ENCODE measurements at regions not wholly inside any gene's neighbourhood (a gene's known extent, or its start where the extent isn't known, plus 50 kb on each side); places are given as distances from the start of the nearest gene placed in this dataset.
A peak's percentile ranks its signal among the peaks of the same experiment; 100 is the strongest.

- peak overlapping the region; percentile 54 for H3K27ac ChIP-seq (ENCODE audit: low read length)
- no peak overlapping the region for H3K4me3 ChIP-seq (ENCODE audit: low read length)
- no CpG with 5 or more reads among the region's 4 CpGs for WGBS (ENCODE audit: insufficient coverage, low lambda C conversion rate)
- H3K4me1 ChIP-seq (ENCODE audit: control insufficient read depth, insufficient read depth, low read length) = peaks cover 40% of the 10 kb centered on the region
- no peaks in the 10 kb centered on the region for H3K9me3 ChIP-seq (ENCODE audit: control insufficient read depth, low read depth, low read length)
- H3K36me3 ChIP-seq (ENCODE audit: control insufficient read depth, insufficient read depth, low read length) = no peaks in the 10 kb centered on the region
- DNase-seq = peak; percentile 86 to 94
- H3K27me3 ChIP-seq (ENCODE audit: control insufficient read depth, insufficient read depth, low read length) = no peaks in the 10 kb centered on the region
These were observed 200.0 kb downstream of the RHOU start for GRCh38 chr1:228935198-228935663.

- H3K4me3 ChIP-seq (ENCODE audit: low read length) = no peak overlapping the region
- peak overlapping the region; percentile 54 for H3K27ac ChIP-seq (ENCODE audit: low read length)
- H3K4me1 ChIP-seq (ENCODE audit: control insufficient read depth, insufficient read depth, low read length) = peaks cover 36% of the 10 kb centered on the region
- 83% methylated on average over 1 of the region's 15 CpGs for WGBS (ENCODE audit: insufficient coverage, low lambda C conversion rate)
- no peaks in the 10 kb centered on the region for H3K9me3 ChIP-seq (ENCODE audit: control insufficient read depth, low read depth, low read length)
- DNase-seq = peak; percentile 61 to 85
- H3K36me3 ChIP-seq (ENCODE audit: control insufficient read depth, insufficient read depth, low read length) = no peaks in the 10 kb centered on the region
- H3K27me3 ChIP-seq (ENCODE audit: control insufficient read depth, insufficient read depth, low read length) = no peaks in the 10 kb centered on the region
These were observed 200.8 kb downstream of the RHOU start for GRCh38 chr1:228935855-228936727.

GRCh38 chr1:228936881-228937280, 201.6 kb downstream of the RHOU start:
- Histone ChIP-seq H3K27me3 (ENCODE audit: control insufficient read depth, insufficient read depth, low read length) (no peaks in the 10 kb centered on the region), H3K36me3 (ENCODE audit: control insufficient read depth, insufficient read depth, low read length) (no peaks in the 10 kb centered on the region), H3K27ac (ENCODE audit: low read length) (no peak overlapping the region), H3K4me1 (ENCODE audit: control insufficient read depth, insufficient read depth, low read length) (peaks cover 36% of the 10 kb centered on the region), H3K9me3 (ENCODE audit: control insufficient read depth, low read depth, low read length) (no peaks in the 10 kb centered on the region), H3K4me3 (ENCODE audit: low read length) (no peak overlapping the region)
- 100% methylated on average over 1 of the region's 6 CpGs for WGBS (ENCODE audit: insufficient coverage, low lambda C conversion rate)
- DNase-seq = no peak

- Histone ChIP-seq H3K27me3 (ENCODE audit: control insufficient read depth, insufficient read depth, low read length) (no peaks in the 10 kb centered on the region), H3K9me3 (ENCODE audit: control insufficient read depth, low read depth, low read length) (no peaks in the 10 kb centered on the region), H3K4me1 (ENCODE audit: control insufficient read depth, insufficient read depth, low read length) (peaks cover 36% of the 10 kb centered on the region), H3K36me3 (ENCODE audit: control insufficient read depth, insufficient read depth, low read length) (no peaks in the 10 kb centered on the region), H3K4me3 (ENCODE audit: low read length) (no peak overlapping the region), H3K27ac (ENCODE audit: low read length) (no peak overlapping the region)
- WGBS (ENCODE audit: insufficient coverage, low lambda C conversion rate) = no CpG with 5 or more reads among the region's 12 CpGs
- no peak for DNase-seq
These were observed 202.1 kb downstream of the RHOU start for GRCh38 chr1:228937351-228937750.

- DNase-seq = no peak
- WGBS (ENCODE audit: insufficient coverage, low lambda C conversion rate) = no CpG with 5 or more reads among the region's 14 CpGs
- no peak overlapping the region for H3K4me3 ChIP-seq (ENCODE audit: low read length)
- H3K36me3 ChIP-seq (ENCODE audit: control insufficient read depth, insufficient read depth, low read length) = no peaks in the 10 kb centered on the region
- no peak overlapping the region for H3K27ac ChIP-seq (ENCODE audit: low read length)
- no peaks in the 10 kb centered on the region for H3K27me3 ChIP-seq (ENCODE audit: control insufficient read depth, insufficient read depth, low read length)
- peaks cover 35% of the 10 kb centered on the region for H3K4me1 ChIP-seq (ENCODE audit: control insufficient read depth, insufficient read depth, low read length)
- H3K9me3 ChIP-seq (ENCODE audit: control insufficient read depth, low read depth, low read length) = no peaks in the 10 kb centered on the region
These were observed 202.7 kb downstream of the RHOU start for GRCh38 chr1:228937851-228938536.

GRCh38 chr1:228938537-228938901, 203.2 kb downstream of the RHOU start:
- Histone ChIP-seq H3K36me3 (ENCODE audit: control insufficient read depth, insufficient read depth, low read length) (no peaks in the 10 kb centered on the region), H3K27ac (ENCODE audit: low read length) (no peak overlapping the region), H3K9me3 (ENCODE audit: control insufficient read depth, low read depth, low read length) (no peaks in the 10 kb centered on the region), H3K4me3 (ENCODE audit: low read length) (no peak overlapping the region), H3K27me3 (ENCODE audit: control insufficient read depth, insufficient read depth, low read length) (no peaks in the 10 kb centered on the region), H3K4me1 (ENCODE audit: control insufficient read depth, insufficient read depth, low read length) (peaks cover 30% of the 10 kb centered on the region)
- no CpG with 5 or more reads among the region's 8 CpGs for WGBS (ENCODE audit: insufficient coverage, low lambda C conversion rate)
- DNase-seq = peak in 1 of 2 donors; percentile 29

GRCh38 chr1:228939001-228939691, 203.9 kb downstream of the RHOU start:
- H3K4me1 ChIP-seq (ENCODE audit: control insufficient read depth, insufficient read depth, low read length) = peaks cover 24% of the 10 kb centered on the region
- no peak overlapping the region for H3K27ac ChIP-seq (ENCODE audit: low read length)
- DNase-seq = no peak
- no peak overlapping the region for H3K4me3 ChIP-seq (ENCODE audit: low read length)
- no peaks in the 10 kb centered on the region for H3K36me3 ChIP-seq (ENCODE audit: control insufficient read depth, insufficient read depth, low read length)
- H3K27me3 ChIP-seq (ENCODE audit: control insufficient read depth, insufficient read depth, low read length) = no peaks in the 10 kb centered on the region
- no peaks in the 10 kb centered on the region for H3K9me3 ChIP-seq (ENCODE audit: control insufficient read depth, low read depth, low read length)
- no CpG with 5 or more reads among the region's 6 CpGs for WGBS (ENCODE audit: insufficient coverage, low lambda C conversion rate)

GRCh38 chr1:228939881-228940392, 204.7 kb downstream of the RHOU start:
- Histone ChIP-seq H3K27ac (ENCODE audit: low read length) (no peak overlapping the region), H3K27me3 (ENCODE audit: control insufficient read depth, insufficient read depth, low read length) (no peaks in the 10 kb centered on the region), H3K4me1 (ENCODE audit: control insufficient read depth, insufficient read depth, low read length) (peaks cover 16% of the 10 kb centered on the region), H3K9me3 (ENCODE audit: control insufficient read depth, low read depth, low read length) (no peaks in the 10 kb centered on the region), H3K36me3 (ENCODE audit: control insufficient read depth, insufficient read depth, low read length) (no peaks in the 10 kb centered on the region), H3K4me3 (ENCODE audit: low read length) (no peak overlapping the region)
- DNase-seq = no peak
- whole genome bisulfite sequencing (ENCODE audit: insufficient coverage, low lambda C conversion rate) = no CpG with 5 or more reads among the region's 7 CpGs

GRCh38 chr1:228940526-228940925, 205.2 kb downstream of the RHOU start:
- Histone ChIP-seq H3K9me3 (ENCODE audit: control insufficient read depth, low read depth, low read length) (no peaks in the 10 kb centered on the region), H3K27ac (ENCODE audit: low read length) (no peak overlapping the region), H3K4me1 (ENCODE audit: control insufficient read depth, insufficient read depth, low read length) (peaks cover 10% of the 10 kb centered on the region), H3K27me3 (ENCODE audit: control insufficient read depth, insufficient read depth, low read length) (no peaks in the 10 kb centered on the region), H3K36me3 (ENCODE audit: control insufficient read depth, insufficient read depth, low read length) (no peaks in the 10 kb centered on the region), H3K4me3 (ENCODE audit: low read length) (no peak overlapping the region)
- DNase-seq = no peak
- no CpG with 5 or more reads among the region's 7 CpGs for WGBS (ENCODE audit: insufficient coverage, low lambda C conversion rate)

- Histone ChIP-seq H3K27ac (ENCODE audit: low read length) (no peak overlapping the region), H3K27me3 (ENCODE audit: control insufficient read depth, insufficient read depth, low read length) (no peaks in the 10 kb centered on the region)
These were observed 205.6 kb downstream of the RHOU start for GRCh38 chr1:228940926-228941325.

More at GRCh38 chr1:228940926-228941325, 205.6 kb downstream of the RHOU start:
- Histone ChIP-seq H3K36me3 (ENCODE audit: control insufficient read depth, insufficient read depth, low read length) (no peaks in the 10 kb centered on the region), H3K4me3 (ENCODE audit: low read length) (no peak overlapping the region), H3K9me3 (ENCODE audit: control insufficient read depth, low read depth, low read length) (no peaks in the 10 kb centered on the region), H3K4me1 (ENCODE audit: control insufficient read depth, insufficient read depth, low read length) (peaks cover 6% of the 10 kb centered on the region)
- no peak for DNase-seq
- WGBS (ENCODE audit: insufficient coverage, low lambda C conversion rate) = no CpG with 5 or more reads among the region's 6 CpGs
